ENCODE measurements at regions not wholly inside any gene's neighbourhood (a gene's known extent, or its start where the extent isn't known, plus 50 kb on each side); places are given as distances from the start of the nearest gene placed in this dataset.

DNA sequence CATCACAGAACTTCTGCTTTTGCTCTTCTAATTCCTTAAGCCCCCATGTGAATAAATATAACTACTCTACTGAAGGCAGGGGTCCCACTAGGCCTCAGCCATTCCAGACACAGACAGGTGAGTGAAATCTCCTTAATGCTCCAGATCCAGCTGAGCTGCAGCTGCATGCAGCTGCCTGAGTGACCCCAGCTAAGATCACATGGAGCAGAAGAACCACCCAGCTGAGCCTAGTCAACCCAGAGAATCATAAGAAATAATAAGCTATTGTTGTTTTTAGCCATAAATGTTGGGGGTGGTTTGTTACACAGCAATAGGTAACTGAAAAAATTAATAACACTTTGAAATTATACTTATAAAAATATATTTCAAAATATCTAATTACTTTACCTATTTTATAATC is 220.3 kb downstream of the SIPA1L2 start:
- no peak for DNase-seq

DNA sequence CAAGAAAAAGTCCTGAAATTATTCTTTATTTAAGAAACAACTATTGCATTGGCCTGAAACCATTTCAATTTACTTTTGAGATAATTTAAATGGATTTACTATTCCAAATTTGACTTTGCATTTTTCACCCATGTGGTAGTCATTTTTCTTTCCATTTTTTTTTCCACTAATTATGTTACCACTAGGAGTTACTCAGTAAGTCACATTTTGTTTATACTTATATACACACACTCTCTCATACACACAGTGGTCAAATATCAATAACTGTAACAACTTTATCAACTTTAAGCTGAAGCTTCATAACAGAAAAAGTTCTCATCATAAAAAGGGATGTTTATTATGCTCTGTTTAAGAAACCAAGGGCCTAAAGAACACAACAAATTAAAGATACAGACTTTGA is 222.8 kb downstream of the SIPA1L2 start:
- DNase-seq, result no peak

DNA sequence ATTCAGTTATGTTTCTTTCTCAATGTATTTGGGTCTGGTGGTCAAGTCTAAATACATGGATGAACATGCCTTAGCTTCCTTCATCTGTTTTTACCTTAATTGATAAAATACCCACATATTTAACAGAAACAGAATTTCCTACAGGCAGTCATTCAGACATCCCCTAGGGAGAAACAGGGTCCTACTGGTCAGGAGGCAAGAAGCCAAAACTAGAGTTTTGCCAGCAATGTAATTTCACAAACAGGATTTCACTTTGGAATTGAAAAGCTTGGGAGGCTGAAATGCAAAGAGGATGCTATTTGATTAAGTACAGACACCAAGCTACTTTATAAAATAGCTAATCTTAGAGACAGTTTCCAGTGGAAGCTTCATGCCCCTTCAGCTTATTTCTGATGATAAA is 224.2 kb downstream of the SIPA1L2 start:
- no peak for DNase-seq

DNA sequence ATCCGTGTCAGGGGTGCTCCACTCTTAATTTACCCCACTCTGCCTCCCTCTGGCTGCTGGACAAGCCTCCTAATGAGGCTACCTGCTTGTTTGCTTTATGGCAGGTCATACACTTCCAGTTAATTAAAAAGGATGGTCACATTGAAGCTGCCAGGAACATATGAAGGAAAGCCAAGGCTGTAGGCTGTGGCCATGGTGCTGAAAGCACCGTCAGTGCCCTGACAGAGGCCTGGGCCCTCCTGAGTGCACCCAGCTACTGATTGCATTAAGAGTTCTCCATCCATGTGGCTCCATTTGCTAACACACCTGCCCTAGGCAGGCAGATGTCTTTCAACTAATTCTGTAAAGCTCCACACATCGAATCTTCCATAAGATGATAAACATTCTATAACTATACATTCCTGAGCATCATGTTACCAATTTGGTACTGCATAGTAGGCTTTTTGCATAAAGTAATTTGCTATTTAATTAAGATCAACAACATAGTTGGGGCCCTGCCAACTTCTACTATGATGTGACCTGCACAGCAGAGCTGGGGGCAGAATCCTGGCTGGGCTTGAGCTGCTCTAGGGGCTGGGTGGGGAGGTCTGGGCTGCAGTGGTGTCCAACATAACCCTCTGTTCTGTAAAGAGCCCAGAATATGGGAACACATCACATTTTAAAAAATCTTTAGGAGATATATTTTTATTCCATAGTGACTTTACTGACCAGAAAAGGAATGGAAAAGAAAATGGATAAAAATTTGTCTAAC is 224.8 kb downstream of the SIPA1L2 start:
- no peak for DNase-seq

DNA sequence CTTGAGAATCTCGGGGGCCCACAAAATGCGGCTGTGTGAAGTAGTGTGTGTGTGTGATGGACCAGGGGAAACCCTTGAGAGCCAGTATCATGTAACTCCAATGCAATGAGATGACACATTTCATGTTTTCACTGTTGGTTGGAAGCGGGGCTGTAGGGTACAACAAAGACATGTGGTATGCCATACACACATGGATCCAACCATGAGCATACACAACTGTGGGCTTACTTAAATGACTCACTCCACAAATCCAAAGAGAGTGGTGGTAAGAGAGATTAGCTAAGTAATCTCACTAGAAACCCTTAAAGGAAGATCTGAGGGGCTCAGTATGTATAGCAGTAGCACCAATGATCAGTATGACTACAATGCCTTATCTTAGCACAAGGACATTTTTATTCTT is 225.7 kb downstream of the SIPA1L2 start:
- no peak for DNase-seq

DNA sequence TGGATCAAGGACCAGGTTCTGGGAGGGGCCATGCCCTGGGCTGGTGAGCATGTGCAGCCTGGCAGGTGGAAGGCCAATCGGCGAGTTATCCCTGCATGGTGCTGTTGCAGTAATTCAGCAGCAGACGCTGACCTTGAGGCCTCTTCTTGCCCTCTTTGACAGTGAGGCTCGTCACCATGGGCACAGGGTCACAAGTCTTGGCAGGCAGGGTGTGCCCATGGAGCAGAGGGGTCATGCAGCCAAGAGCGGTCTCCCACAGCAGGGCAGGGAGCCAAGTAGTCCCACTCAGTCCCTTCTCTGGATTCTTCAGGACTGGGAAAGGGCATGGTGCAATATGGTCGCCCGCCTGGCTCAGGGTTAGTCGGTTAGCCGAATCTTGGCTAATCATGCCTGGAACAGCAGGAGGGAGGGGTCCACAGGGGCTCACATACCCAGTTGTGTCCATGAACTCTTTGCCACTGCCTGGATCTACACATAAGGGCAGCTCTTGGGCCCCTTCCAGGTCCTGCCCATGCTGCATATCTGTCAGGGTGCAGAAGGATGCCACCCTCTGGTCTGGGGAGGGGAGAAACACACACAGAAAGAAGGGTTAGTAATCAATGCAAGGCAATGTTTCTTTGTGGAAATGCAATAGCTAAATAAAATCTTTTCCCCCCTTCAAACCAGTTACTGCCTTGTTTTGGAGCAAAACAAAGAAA is 226.8 kb downstream of the SIPA1L2 start:
- no peak for DNase-seq

DNA sequence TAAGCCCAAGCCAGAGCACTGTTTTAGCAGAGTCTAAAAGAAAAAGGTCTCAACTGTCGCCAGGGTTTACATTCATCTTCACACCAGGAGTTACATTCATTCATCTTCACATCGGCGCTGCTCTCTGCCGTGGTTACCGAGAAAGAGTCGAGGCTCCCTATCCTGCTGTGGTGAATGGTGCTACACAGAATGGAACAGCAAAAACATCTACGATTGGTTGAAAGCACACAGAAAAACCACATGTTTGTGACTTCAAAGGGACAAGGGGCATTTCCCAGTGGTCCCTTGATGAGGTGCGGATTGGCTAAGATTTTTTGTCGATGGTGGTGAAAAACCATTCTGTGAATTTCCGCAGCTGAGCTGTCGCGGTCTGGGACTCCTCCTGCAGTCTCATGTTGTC is 231.1 kb downstream of the SIPA1L2 start:
- no peak for DNase-seq

DNA sequence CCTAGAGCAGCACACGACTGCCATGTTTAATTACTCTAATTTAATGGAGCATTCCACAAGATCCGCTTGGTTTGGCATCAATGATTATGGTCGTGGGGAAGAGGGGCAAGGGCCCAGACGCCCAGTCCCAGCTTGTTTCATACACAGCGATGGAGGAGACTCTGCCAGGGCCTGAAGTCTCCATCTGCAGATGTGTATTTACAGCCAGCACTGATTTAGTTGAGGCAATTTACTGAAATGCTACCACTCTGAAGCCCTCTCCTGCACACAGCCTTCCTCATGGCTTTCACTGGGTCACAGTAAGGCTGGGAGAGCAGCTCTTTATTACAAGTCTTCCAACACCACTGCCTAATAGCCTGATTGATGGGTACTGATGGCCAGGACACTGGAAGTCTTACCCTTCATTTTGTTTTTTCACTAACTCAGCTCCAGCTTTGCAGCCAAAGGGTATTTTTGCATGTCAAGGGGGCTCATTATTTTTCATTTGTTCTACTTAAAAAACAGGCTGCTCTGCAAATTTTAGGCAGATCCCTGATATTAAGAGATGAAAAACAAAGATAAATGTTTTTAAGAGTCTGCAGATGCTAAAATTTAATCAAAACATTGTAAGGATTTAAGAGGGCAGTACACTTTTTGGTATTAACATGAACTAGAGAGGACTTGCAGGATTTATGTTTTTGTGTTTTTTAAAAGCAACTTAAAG is 236.3 kb downstream of the SIPA1L2 start:
- no peak for DNase-seq

DNA sequence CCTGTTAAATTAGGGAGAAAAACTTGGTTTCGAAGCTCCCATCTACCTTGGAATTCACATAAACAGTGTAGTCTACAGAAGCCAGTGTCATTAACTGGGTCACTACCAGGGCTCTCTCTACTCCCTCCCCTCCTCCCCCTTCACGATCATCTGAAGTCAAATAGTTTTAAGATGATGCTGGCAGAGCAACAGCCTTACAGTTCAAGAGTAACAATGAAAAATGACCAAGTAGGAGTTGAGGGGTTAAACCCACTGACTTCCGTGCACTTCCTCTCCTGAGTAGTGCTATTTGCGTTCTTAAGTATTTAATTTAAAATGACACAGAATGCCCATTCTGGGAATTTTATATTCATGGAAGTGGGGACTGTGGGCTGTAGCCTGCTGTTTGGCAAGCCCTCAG is 236.9 kb downstream of the SIPA1L2 start:
- DNase-seq, result no peak

DNA sequence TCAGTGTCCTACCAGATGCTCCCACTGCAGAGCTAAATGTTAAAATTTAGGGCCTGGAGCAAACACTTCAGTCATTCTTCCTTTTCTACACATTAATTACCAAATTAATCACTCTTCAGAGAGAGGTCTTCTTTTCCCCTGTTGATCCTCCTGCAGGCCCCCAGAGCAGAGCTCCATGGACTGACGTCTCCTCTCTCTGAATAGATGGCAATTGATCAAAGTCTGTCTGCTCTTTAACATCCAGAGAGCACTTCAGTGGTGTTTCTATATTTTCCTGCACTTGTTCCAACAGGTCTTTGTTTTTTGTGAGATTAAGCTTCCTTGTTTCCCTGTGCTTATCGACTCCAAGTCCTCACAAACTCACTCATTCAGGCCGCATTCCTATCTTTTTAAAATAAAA is 239.3 kb downstream of the SIPA1L2 start:
- DNase-seq, result no peak

DNA sequence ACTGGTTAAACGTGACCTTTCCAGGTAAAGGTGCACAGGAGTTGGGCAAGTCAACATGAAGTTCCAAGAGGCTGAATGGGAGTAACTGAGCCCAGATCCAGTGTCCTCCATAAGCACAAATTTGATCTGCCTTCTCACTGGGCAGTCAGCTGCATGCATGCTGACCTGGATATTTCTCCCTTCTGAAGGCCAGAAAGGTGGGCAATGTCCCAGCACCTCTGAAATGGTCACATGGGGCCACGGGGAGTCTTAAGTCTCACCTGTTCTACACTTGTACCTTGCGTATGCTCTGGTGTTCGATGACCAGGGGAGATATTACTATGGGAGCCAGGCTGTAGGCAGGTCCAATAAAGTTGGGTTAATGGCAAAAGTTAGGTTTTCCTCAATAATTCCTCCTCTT is 240.2 kb downstream of the SIPA1L2 start:
- DNase-seq, result no peak

DNA sequence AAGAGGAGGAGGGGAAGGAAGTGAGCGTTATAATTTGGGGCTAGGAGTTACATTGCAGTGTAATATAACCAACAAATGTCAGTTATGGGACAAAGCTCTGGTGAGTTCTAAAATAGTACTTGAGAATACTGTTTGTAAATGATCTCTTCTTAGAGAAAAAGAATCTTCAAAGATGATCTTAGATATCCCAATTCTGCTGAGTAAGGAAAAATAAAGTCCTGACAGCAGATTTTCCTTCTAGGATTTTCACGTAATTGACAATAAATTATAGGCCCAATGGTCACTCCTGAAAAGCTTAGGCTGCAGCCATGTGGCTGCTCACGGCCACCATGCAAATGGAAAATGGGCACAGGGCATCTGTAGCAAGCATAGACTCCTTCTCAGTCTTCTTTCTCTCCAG is 241.6 kb downstream of the SIPA1L2 start:
- no peak for DNase-seq

DNA sequence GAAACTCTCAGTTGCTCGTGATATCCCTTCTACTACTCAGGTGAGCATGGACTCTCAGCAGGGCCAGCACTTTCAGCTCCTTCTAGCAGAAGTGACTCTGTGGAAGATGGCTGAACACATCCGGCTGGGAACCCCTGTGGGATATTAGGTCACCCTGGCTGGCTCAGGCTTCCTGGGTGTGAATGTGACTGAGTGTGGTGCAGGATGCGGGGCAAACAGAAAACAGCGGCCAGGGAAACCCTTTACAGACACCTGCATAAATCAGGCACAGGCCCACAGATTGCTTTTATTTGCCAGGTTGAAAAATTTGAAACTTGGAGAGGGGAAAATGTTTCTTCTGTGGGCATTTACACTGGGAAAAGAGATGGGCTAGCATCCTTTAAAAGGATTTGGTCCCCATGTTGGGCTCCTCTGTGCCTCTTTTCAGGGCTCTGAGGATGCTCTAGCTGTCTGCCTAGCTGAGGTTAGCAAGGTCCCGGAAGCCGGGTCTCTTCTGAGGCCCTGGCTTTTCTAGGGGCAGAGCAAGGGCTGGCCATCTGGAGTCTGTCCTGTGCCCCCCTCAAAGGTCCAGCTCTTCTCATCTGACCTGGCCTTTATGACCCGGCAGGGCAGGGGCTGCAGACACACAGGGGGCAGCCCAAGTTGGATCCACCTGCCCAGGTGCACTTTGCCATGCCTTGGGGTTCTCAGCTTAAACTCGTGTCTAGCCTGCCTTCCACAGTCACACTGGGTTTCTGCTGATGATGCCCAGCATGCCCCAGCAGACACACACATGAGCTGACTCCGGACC is 243.0 kb downstream of the SIPA1L2 start:
- no peak for DNase-seq

DNA sequence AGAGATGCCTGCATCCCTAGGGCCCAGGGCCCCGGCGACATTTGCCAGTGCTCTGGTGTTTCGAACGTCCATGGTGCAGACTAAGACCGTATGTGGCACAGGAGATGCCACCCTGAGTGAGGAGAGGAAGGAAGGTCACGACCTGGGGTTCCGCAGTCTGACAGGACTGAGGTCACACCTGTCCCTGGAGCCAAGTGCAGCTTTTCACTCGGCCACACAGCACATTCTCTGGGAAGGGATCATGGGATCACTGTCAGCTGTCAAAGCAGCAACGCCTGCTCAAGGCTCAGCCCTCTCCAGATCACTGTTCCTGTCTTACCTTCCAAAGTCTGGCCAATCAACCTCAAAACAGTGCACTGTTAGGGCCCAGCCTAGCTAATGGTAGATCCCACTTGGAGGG is 243.6 kb downstream of the SIPA1L2 start:
- DNase-seq, result no peak

DNA sequence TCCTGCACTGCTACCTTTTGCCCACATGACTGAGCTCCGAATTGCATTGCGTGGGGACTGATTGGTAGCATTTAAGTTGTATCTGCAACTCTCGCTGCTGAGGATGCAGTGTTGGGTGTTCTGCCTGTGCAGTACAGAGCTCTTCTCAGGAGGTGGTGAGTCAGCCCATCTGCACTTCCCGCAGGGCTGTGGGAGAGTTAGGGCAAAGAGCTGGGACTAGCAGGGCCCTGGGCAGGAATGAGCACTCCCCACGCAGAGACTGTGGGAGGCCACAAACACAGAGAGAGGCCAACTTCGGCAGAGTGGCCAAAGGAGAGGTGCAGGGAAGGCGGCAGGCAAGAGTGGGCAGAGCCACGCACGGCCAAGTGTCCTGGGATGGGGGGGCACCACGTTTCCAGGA is 244.7 kb downstream of the SIPA1L2 start:
- DNase-seq, result no peak

DNA sequence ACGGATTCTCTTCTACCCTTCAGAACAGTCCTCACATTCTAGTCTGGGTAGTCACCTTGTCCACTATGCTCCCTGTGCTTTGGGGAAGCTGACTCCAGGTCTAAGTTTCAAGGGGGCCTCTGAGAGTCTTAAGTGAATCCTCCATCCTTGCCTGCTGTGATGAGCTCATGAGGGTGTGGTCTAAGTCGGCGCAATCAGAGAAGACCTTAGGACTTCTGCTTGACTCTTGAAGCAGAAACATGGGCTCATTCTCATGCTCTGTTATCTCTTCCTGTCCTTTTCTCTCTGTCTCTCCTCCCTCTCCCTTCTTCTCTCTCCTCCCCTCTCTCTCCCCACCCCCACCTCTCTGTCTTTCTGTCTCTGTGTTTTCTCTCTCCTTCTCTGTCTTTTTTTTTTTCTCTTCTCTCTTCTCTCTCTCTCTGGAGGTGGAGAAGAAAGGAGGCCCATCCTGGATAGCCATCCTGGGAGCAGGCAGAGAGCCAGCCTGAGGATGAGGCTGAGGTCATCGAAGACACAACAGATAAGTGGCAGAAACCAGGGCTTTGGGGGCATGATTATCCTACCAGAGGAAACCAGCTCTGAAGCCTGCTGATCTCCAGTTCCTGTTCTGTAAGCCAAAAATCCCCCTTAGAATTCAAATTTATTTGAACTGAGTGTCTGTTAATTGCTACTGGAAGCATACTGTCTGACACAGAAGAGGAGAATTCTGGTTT is 245.6 kb downstream of the SIPA1L2 start:
- no peak for DNase-seq

DNA sequence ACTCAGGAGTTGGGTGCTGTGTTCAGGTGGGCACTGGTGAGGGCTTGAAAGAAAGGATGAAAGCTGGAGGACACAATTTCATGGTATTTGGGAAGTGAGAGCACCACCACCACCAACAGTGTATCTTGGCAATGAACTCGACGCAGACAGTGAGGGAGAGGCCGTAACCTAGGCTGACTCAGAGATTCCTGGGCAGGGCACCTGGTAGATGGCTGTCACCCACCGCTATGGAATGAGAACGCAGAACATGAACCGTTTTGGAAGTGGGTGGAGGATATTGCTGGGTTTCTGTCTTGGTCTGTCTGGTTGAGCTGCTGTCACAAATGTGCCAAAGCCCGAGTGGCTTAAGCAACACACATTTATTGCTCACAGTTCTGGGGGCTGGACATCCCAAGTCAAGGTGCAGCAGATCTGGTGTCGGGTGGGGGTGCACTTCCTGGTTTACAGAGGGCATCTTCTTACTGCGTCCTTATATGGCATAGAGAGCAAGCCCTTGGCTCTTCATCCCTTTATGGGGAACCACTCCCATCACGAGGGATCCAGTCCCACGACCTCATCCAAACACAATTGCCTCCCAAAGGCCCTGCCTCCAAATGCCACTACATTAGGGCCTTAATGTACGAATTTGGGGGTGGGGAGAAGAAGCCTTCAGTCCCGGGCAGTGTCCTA is 246.3 kb downstream of the SIPA1L2 start:
- no peak for DNase-seq

DNA sequence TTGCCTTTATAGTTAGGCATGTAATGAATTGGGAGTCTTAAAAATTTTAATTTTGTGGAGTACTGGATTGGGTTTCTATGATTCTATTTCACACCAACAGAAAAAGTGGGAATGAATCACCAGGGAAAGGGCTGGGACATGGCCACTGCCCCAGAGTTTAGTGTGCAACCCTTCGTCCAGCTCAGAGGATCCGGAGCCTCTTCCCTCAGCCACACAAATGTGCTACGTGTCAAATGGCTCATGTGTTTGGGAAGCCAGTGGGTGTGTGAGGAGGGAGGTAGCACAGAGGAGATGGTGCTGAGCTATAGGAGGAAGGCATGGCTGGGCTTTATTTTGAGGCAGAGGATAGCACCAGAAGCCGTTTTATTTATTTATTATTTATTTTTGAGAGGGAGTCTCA is 247.3 kb downstream of the SIPA1L2 start:
- DNase-seq, result no peak

DNA sequence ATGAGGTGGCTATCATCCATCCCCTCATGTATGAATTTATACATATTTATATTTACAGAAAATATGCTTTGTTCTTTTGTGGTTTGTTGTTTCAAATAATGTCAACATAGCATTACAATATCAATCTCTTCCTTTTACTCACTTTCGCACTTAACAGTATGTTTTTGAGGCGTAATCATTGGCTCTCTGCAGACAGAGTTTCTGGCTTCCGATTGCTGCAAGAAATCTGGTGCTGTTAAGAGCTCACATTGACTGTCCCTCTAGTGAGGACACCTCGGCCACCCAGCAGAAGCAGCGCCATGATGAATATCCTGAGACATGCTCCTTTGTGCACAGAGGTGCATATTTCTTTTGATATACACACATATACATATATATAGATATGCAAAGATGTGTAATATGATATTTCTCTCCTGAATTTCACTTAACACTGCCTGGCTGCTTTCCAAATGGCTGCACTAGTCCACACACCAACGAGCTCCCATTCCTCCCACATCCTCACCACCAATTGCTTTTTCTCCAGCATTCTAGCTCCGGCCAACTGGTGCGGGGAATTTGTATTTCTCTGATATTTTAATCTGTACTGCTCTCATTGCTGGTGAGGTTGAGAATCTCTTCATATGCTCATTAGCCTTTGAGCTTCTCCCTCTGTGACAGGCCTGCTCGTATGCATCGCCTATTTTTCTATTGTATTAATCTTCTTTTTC is 248.4 kb downstream of the SIPA1L2 start:
- no peak for DNase-seq

DNA sequence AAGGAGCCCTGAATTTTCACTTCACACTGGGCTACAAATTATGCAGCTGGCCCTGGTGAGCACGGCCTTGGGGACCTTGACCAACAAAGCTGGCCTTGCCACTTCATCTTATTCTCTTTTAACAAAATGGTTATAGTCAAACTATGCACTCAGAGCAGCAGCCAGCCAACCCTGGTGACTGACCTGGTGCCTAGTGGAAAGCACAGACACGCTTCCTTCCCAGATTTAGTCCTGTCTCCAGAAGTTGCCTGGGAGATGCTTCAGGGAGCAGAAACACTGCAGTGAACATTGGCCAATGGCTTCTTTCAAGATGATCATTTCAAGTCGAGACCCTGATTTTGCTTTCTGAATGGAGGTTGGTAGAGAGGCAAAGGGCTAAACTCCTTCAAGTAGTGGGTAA is 249.3 kb downstream of the SIPA1L2 start:
- no peak for DNase-seq

DNA sequence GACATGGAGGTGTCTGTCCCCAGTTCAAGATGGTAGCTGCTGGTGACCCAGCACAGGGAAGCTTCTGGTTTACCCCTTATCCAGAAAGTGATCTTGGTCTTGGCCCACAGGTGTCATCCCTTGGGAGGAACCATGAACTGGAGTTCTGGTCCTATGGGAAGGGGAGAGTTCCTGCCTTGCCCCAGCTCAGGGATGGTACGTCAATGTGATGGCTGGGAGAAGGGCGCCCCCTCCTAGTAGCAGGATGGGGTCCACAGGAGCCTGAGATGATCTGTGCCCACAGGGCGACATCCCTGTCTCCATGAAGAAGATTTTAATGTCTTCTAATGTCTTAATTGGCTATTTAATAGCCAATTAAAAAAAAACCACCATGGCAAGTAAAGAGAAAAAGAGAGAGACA is 249.8 kb downstream of the SIPA1L2 start:
- DNase-seq, result no peak

DNA sequence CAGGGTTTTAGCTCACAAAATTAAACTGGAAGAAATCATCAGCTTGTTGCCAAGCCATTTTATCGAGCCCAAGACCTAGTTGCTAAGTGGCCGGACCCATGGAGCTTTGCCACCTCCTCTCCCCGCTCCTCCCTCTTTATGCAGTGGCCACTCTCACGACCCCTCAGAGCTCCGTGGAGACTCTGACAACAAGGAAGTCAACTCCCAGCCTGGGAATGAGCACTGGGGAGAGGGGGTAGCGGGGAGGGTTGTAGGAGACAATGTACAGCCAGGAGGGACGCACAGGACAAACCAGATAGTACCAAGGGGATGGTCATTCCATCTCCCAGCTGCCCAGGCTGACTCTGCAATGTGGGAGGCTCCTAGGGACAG is 250.9 kb downstream of the SIPA1L2 start:
- DNase-seq, result no peak
